H9 (cell line): ENCODE measurements at regions not wholly inside any gene's neighbourhood (a gene's known extent, or its start where the extent isn't known, plus 50 kb on each side); places are given as distances from the start of the nearest gene placed in this dataset.
"Not testable (repeated sequence)": the region's sequence is repeated elsewhere in the genome, so short reads cannot be mapped to it uniquely, and the experiment has no call there.

Experiments used
- DNase-seq: peaks from one replicate; pipeline ENCODE4 v3.0.0-alpha.2; 2017
- H2AFZ ChIP-seq: one replicate; pipeline ENCODE4 v1.6.1; 2013; ENCODE audit warnings: mild to moderate bottlenecking, low read length, control low read depth, moderate library complexity
- H2AK5ac ChIP-seq: 2 replicates; pipeline ENCODE4 v1.6.1; 2013; ENCODE audit warnings: low read length, control low read depth, mixed read lengths; ENCODE audit not compliant: insufficient read length
- H2BK120ac ChIP-seq: one replicate; pipeline ENCODE4 v1.6.1; 2013; ENCODE audit warnings: low read depth, mild to moderate bottlenecking, low read length, control low read depth, inconsistent platforms; ENCODE audit not compliant: poor library complexity, severe bottlenecking
- H2BK12ac ChIP-seq: 2 replicates; pipeline ENCODE4 v1.6.1; 2013; ENCODE audit warnings: low read length, control low read depth, mixed read lengths, low read depth; ENCODE audit not compliant: insufficient read length
- H2BK15ac ChIP-seq: 2 replicates; pipeline ENCODE4 v1.6.1; 2013; ENCODE audit warnings: low read depth, low read length, control low read depth
- H2BK20ac ChIP-seq: one replicate; pipeline ENCODE4 v1.6.1; 2013; ENCODE audit warnings: low read depth, mild to moderate bottlenecking, low read length, control low read depth, inconsistent platforms; ENCODE audit not compliant: poor library complexity, severe bottlenecking
- H2BK5ac ChIP-seq: 2 replicates; pipeline ENCODE4 v1.6.1; 2013; ENCODE audit warnings: low read length, control low read depth, mixed read lengths; ENCODE audit not compliant: insufficient read length
- H3K14ac ChIP-seq: 2 replicates; pipeline ENCODE4 v1.6.1; 2013; ENCODE audit warnings: low read length, control low read depth; ENCODE audit not compliant: insufficient read depth
- H3K18ac ChIP-seq: 2 replicates; pipeline ENCODE4 v1.6.1; 2013; ENCODE audit warnings: low read depth, mild to moderate bottlenecking, mixed read lengths, low read length, control low read depth; ENCODE audit not compliant: insufficient read length
- H3K23ac ChIP-seq: 2 replicates; pipeline ENCODE4 v1.6.1; 2013; ENCODE audit warnings: low read length, control low read depth, mixed read lengths, low read depth; ENCODE audit not compliant: insufficient read length
- H3K23me2 ChIP-seq: 2 replicates; pipeline ENCODE4 v1.6.1; 2013; ENCODE audit warnings: low read depth, mild to moderate bottlenecking, mixed read lengths, low read length, control low read depth; ENCODE audit not compliant: insufficient read length, poor library complexity, severe bottlenecking
- H3K27ac ChIP-seq: 2 replicates; pipeline ENCODE4 v1.5.1; 2013; ENCODE audit warnings: low read length, control low read depth, mixed read lengths, low read depth; ENCODE audit not compliant: insufficient read length
- H3K27me3 ChIP-seq: 2 replicates; pipeline ENCODE4 v1.6.1; 2013; ENCODE audit warnings: low read length, control low read depth, inconsistent platforms; ENCODE audit not compliant: insufficient read depth
- H3K4ac ChIP-seq: 2 replicates; pipeline ENCODE4 v1.6.1; 2013; ENCODE audit warnings: low read depth, mild to moderate bottlenecking, control low read depth, inconsistent platforms, low read length, moderate library complexity
- H3K4me1 ChIP-seq: 2 replicates; pipeline ENCODE4 v1.6.1; 2013; ENCODE audit warnings: low read length, control low read depth, inconsistent platforms; ENCODE audit not compliant: insufficient read depth
- H3K4me2 ChIP-seq: 2 replicates; pipeline ENCODE4 v1.6.1; 2013; ENCODE audit warnings: low read length, control low read depth, mixed read lengths; ENCODE audit not compliant: insufficient read length, insufficient read depth
- H3K56ac ChIP-seq: 2 replicates; pipeline ENCODE4 v1.6.1; 2013; ENCODE audit warnings: low read depth, mild to moderate bottlenecking, mixed read lengths, low read length, control low read depth; ENCODE audit not compliant: insufficient read length
- H3K79me1 ChIP-seq: 2 replicates; pipeline ENCODE4 v1.6.1; 2013; ENCODE audit warnings: low read depth, mild to moderate bottlenecking, moderate library complexity, low read length, control low read depth, inconsistent platforms; ENCODE audit not compliant: insufficient read depth, poor library complexity, severe bottlenecking
- H3K79me2 ChIP-seq: 2 replicates; pipeline ENCODE4 v1.6.1; 2013; ENCODE audit warnings: low read length, control low read depth, inconsistent platforms; ENCODE audit not compliant: insufficient read depth
- H3K9ac ChIP-seq: 2 replicates; pipeline ENCODE4 v1.6.1; 2013; ENCODE audit warnings: low read length, control low read depth, mixed read lengths; ENCODE audit not compliant: insufficient read length; ENCODE audit errors: extremely low read depth
- H3K9me3 ChIP-seq: one replicate; pipeline ENCODE4 v1.6.1; 2013; ENCODE audit warnings: low read depth, low read length, inconsistent platforms; ENCODE audit not compliant: control insufficient read depth
- H3T11ph ChIP-seq: one replicate; pipeline ENCODE4 v1.6.1; 2013; ENCODE audit warnings: mild to moderate bottlenecking, low read length, control low read depth, inconsistent platforms
- H4K20me1 ChIP-seq: one replicate; pipeline ENCODE4 v1.6.1; 2013; ENCODE audit not compliant: control insufficient read depth, insufficient read length, insufficient read depth
- H4K5ac ChIP-seq: 2 replicates; pipeline ENCODE4 v1.6.1; 2013; ENCODE audit warnings: low read depth, mild to moderate bottlenecking, mixed read lengths, low read length, control low read depth; ENCODE audit not compliant: insufficient read length
- H4K8ac ChIP-seq: replicated peaks from 2 replicates; pipeline ENCODE4 v1.6.1; 2013; ENCODE audit warnings: low read length, control low read depth, mixed read lengths, low read depth; ENCODE audit not compliant: insufficient read length
- H4K91ac ChIP-seq: 2 replicates; pipeline ENCODE4 v1.6.1; 2013; ENCODE audit warnings: low read depth, mild to moderate bottlenecking, moderate library complexity, mixed read lengths, low read length, control low read depth; ENCODE audit not compliant: insufficient read length
- H3K27ac Mint-ChIP-seq, 3 experiments: 2 replicates in 2 of 3; 3 replicates in 1 of 3; pipeline ENCODE4 v1.8.0; 2020 to 2021; ENCODE audit warnings: mixed read lengths in 3 of 3, mild to moderate bottlenecking in 1 of 3, moderate library complexity in 1 of 3
- H3K27me3 Mint-ChIP-seq: 2 replicates; pipeline ENCODE4 v1.8.0; 2021; ENCODE audit warnings: low read depth, mild to moderate bottlenecking, moderate library complexity, mixed read lengths
- H3K36me3 Mint-ChIP-seq, 3 experiments: 2 replicates in 2 of 3; 3 replicates in 1 of 3; pipeline ENCODE4 v1.8.0; 2020 to 2021; ENCODE audit warnings: low read depth in 3 of 3, mixed read lengths in 3 of 3; ENCODE audit not compliant: insufficient read depth in 1 of 3
- H3K4me1 Mint-ChIP-seq, 2 experiments: 2 replicates each; pipeline ENCODE4 v1.8.0; 2020; ENCODE audit warnings: mixed read lengths in 2 of 2
- H3K4me3 Mint-ChIP-seq, 2 experiments: 2 replicates in 1 of 2; 3 replicates in 1 of 2; pipeline ENCODE4 v1.8.0; 2020 to 2021; ENCODE audit warnings: mild to moderate bottlenecking in 2 of 2, mixed read lengths in 2 of 2, moderate library complexity in 1 of 2
- H3K9me3 Mint-ChIP-seq, 2 experiments: 2 replicates in 1 of 2; 3 replicates in 1 of 2; pipeline ENCODE4 v1.8.0; 2020; ENCODE audit warnings: mild to moderate bottlenecking in 2 of 2, mixed read lengths in 2 of 2, moderate library complexity in 1 of 2
- WGBS: extraction: QIAGEN DNeasy Blood & Tissue Kit; methylation state at CpG from one replicate; pipeline ENCODE4 v1.1.7; 2013; ENCODE audit warnings: missing lambda C conversion rate, low lambda C conversion rate, mixed read lengths; ENCODE audit not compliant: insufficient read length; ENCODE audit errors: extremely low coverage; 5-methylcytosine and 5-hydroxymethylcytosine counted together

DNA sequence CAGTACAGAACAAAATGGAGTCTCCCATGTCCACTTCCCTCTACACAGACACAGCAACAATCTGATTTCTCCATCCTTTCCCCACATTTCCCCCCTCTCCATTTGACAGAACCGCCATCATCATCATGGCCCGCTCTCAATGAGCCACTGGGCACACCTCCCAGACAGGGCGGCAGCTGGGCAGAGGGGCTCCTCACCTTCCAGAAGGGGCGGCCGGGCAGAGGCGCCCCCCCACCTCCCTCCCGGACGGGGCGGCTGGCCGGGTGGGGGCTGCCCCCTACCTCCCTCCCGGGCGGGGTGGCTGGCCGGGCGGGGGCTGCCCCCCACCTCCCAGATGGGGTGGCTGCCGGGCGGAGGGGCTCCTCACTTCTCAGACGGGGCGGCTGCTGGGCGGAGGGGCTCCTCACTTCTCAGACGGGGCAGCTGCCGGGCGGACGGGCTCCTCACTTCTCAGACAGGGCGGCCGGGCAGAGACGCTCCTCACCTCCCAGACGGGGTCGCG lies 337.9 kb downstream of the GOLGA6L6 start:
- peaks cover 76% of the 10 kb centered on the region for H3K9me3 ChIP-seq
- not testable (repeated sequence) for H3K9ac ChIP-seq, H3K56ac ChIP-seq, H3K4me1 ChIP-seq, H3K18ac ChIP-seq, H4K5ac ChIP-seq, H3K23me2 ChIP-seq, H4K8ac ChIP-seq, H4K91ac ChIP-seq, H3K27ac ChIP-seq, H2BK12ac ChIP-seq, DNase-seq, H3T11ph ChIP-seq, H3K14ac ChIP-seq, H3K79me2 ChIP-seq, H3K27me3 ChIP-seq, H2BK20ac ChIP-seq, H3K4ac ChIP-seq, H2BK120ac ChIP-seq, H3K4me3 Mint-ChIP-seq, H2BK5ac ChIP-seq, H3K27ac Mint-ChIP-seq, H3K4me1 Mint-ChIP-seq, H2AFZ ChIP-seq, H2AK5ac ChIP-seq, H3K4me2 ChIP-seq, H3K23ac ChIP-seq, H3K27me3 Mint-ChIP-seq, H3K79me1 ChIP-seq, H2BK15ac ChIP-seq, H4K20me1 ChIP-seq
- WGBS, result no CpG with 5 or more reads among the region's 29 CpGs
- Mint-ChIP-seq H3K36me3 (peaks cover 5 to 11% (median 9%) of the 10 kb centered on the region in 3 experiments; a peak in 5 of 7 replicates), H3K9me3 (peaks cover 0 to 17% of the 10 kb centered on the region in 2 experiments)
